B cell (primary cell): ENCODE measurements at regions not wholly inside any gene's neighbourhood (a gene's known extent, or its start where the extent isn't known, plus 50 kb on each side); places are given as distances from the start of the nearest gene placed in this dataset.

ENCODE experiments used
- ATAC-seq: fragments of 200-7000 bp; cut with Tn5 transposase; one replicate; pipeline ENCODE4 v1.10.0; 2021; ENCODE audit warnings: low read depth, mild to moderate bottlenecking, moderate number of reproducible peaks, moderate library complexity
- CTCF ChIA-PET: fragments of 350-600 bp; sonication (Branson Sonifier 250); formaldehyde crosslinking; loops from one replicate; lab custom pipeline; 2021; ENCODE audit warnings: antibody characterized with exemption, inconsistent platforms; lab: Charles Lee
- POLR2A ChIA-PET: fragments of 350-600 bp; sonication (Branson Sonifier 250); formaldehyde crosslinking; loops from one replicate; lab custom pipeline; 2021; ENCODE audit warnings: antibody characterized with exemption; lab: Charles Lee
- DNase-seq: peaks from one replicate; pipeline ENCODE4 v3.0.0; 2013
- H2AFZ ChIP-seq: 2 replicates; pipeline ENCODE4 v1.6.1; 2012; ENCODE audit warnings: mild to moderate bottlenecking, low read depth, low read length; ENCODE audit not compliant: insufficient read depth, poor library complexity, severe bottlenecking
- H3K27ac ChIP-seq, 2 donors: 1 replicate in 1 of 2; 2 replicates in 1 of 2; pipeline ENCODE4 v1.5.1; 2012 to 2013; ENCODE audit warnings: low read length in 2 of 2, mild to moderate bottlenecking in 2 of 2, moderate library complexity in 1 of 2
- H3K27me3 ChIP-seq, 4 experiments: fragments of 200-600 bp in 1 of 4; sonication (generic) in 1 of 4; replicated peaks in 1 of 4; 1 replicate in 2 of 4; 2 replicates in 2 of 4; pipeline versions ENCODE4 v1.6.1 to v1.7.0; 2013 to 2016; ENCODE audit warnings: low read length in 3 of 4, mild to moderate bottlenecking in 2 of 4, mixed read lengths in 1 of 4, moderate library complexity in 1 of 4; ENCODE audit not compliant: insufficient read depth in 4 of 4, control insufficient read depth in 3 of 4; ENCODE audit errors: control extremely low read depth in 1 of 4
- H3K36me3 ChIP-seq, 2 experiments: replicated peaks in 1 of 2; 1 replicate in 1 of 2; 2 replicates in 1 of 2; pipeline versions ENCODE4 v1.6.1 to v1.7.1; 2013; ENCODE audit warnings: low read length in 1 of 2; ENCODE audit not compliant: insufficient read depth in 2 of 2, control insufficient read depth in 1 of 2; ENCODE audit errors: control extremely low read depth in 1 of 2, extremely low read depth in 1 of 2
- H3K4me1 ChIP-seq, 2 donors: fragments of 200-600 bp in 1 of 2; sonication (generic) in 1 of 2; 1 replicate in 1 of 2; 2 replicates in 1 of 2; pipeline versions ENCODE4 v1.5.1 to v1.6.1; 2013 to 2017; ENCODE audit warnings: low read length in 2 of 2; ENCODE audit not compliant: control insufficient read depth in 2 of 2, insufficient read depth in 2 of 2
- H3K4me2 ChIP-seq: replicated peaks from 2 replicates; pipeline ENCODE3; 2012; ENCODE audit warnings: mild to moderate bottlenecking, low read depth, low read length; ENCODE audit not compliant: poor library complexity, severe bottlenecking
- H3K4me3 ChIP-seq, 5 experiments: fragments of 200-600 bp in 1 of 5; sonication (generic) in 1 of 5; 1 replicate in 3 of 5; 2 replicates in 2 of 5; pipeline versions ENCODE4 v1.5.1 to v1.7.0; 2011 to 2016; ENCODE audit warnings: low read length in 4 of 5, mild to moderate bottlenecking in 4 of 5, low read depth in 2 of 5, control low read depth in 1 of 5, moderate library complexity in 1 of 5; ENCODE audit not compliant: insufficient read depth in 1 of 5; ENCODE audit errors: control extremely low read depth in 1 of 5, extremely low read depth in 1 of 5
- H3K79me2 ChIP-seq: fragments of 200-600 bp; sonication (generic); one replicate; pipeline ENCODE4 v1.6.0; 2016; ENCODE audit warnings: low read length; ENCODE audit not compliant: control insufficient read depth, insufficient read depth
- H3K9ac ChIP-seq: fragments of 200-600 bp; sonication (generic); 2 replicates; pipeline ENCODE4 v1.6.1; 2017; ENCODE audit warnings: mild to moderate bottlenecking, low read length, moderate library complexity
- H3K9me3 ChIP-seq, 3 donors: one replicate each; pipeline versions ENCODE4 v1.6.1 to v1.7.1; 2013; ENCODE audit warnings: low read length in 2 of 3; ENCODE audit not compliant: control insufficient read depth in 2 of 3, insufficient read depth in 1 of 3; ENCODE audit errors: control extremely low read depth in 1 of 3
- H4K20me1 ChIP-seq: 2 replicates; pipeline ENCODE4 v1.6.0; 2012; ENCODE audit warnings: mild to moderate bottlenecking, low read length; ENCODE audit not compliant: insufficient read depth, control insufficient read depth, poor library complexity, severe bottlenecking
- H3K27ac Mint-ChIP-seq: one replicate; pipeline ENCODE4 v1.8.0; 2021; ENCODE audit warnings: mixed read lengths
- H3K27me3 Mint-ChIP-seq: one replicate; pipeline ENCODE4 v1.8.0; 2021; ENCODE audit warnings: mixed read lengths
- H3K4me1 Mint-ChIP-seq: one replicate; pipeline ENCODE4 v1.8.0; 2021; ENCODE audit warnings: mixed read lengths
- H3K4me3 Mint-ChIP-seq: one replicate; pipeline ENCODE4 v1.8.0; 2021; ENCODE audit warnings: mixed read lengths
- H3K9me3 Mint-ChIP-seq: one replicate; pipeline ENCODE4 v1.8.0; 2022; ENCODE audit warnings: mixed read lengths; ENCODE audit not compliant: insufficient read depth
- CTCF ChIP-seq: fragments of 200-600 bp; IDR thresholded peaks from one replicate; pipeline ENCODE4 v1.8.0; 2022; ENCODE audit warnings: antibody characterized with exemption, mild to moderate bottlenecking
- EZH2 ChIP-seq: IDR thresholded peaks from 2 replicates; pipeline ENCODE4 v1.6.1; 2012; ENCODE audit warnings: borderline replicate concordance, low read depth, mild to moderate bottlenecking, moderate library complexity, low read length; ENCODE audit not compliant: insufficient read depth, poor library complexity, severe bottlenecking
- WGBS: methylation state at CpG from one replicate; pipeline ENCODE4 v1.1.5; 2013; ENCODE audit warnings: missing lambda C conversion rate; ENCODE audit not compliant: insufficient coverage; 5-methylcytosine and 5-hydroxymethylcytosine counted together
- intact Hi-C: fragments of 100-400 bp; cut with micrococcal nuclease; formaldehyde crosslinking; loops from one replicate; pipeline ENCODE4 v1.10.0; 2022

GRCh38 chr11:45578316-45578715 is 87.1 kb downstream of the CHST1 start:
- intact Hi-C loops, result no loop called here
- ChIA-PET CTCF (no interaction called here), POLR2A (no interaction called here)
- Mint-ChIP-seq H3K9me3 (no peaks in the 10 kb centered on the region), H3K4me1 (no peaks in the 10 kb centered on the region), H3K4me3 (no peak overlapping the region), H3K27ac (no peak overlapping the region), H3K27me3 (peaks cover 48% of the 10 kb centered on the region)
- Histone ChIP-seq H3K27me3 (peaks cover 0 to 18% (median 0%) of the 10 kb centered on the region in 4 experiments), H3K4me2 (no peak overlapping the region), H4K20me1 (no peaks in the 10 kb centered on the region), H3K79me2 (no peaks in the 10 kb centered on the region), H3K4me3 (no peak overlapping the region), H3K27ac (no peak overlapping the region), H3K4me1 (no peaks in the 10 kb centered on the region), H3K36me3 (no peaks in the 10 kb centered on the region), H2AFZ (no peak overlapping the region), H3K9ac (no peak overlapping the region), H3K9me3 (peaks cover 0 to 3% (median 0%) of the 10 kb centered on the region in 3 donors)
- TF ChIP-seq EZH2 (no peak), CTCF (no peak)
- no peak for ATAC-seq
- no peak for DNase-seq
- WGBS, result 88% methylated on average over 1 of the region's 3 CpGs

- no peak overlapping the region for H3K27ac Mint-ChIP-seq
- Histone ChIP-seq H3K9ac (no peak overlapping the region), H3K4me2 (no peak overlapping the region), H3K4me3 (no peak overlapping the region), H3K27me3 (peaks cover 0 to 18% (median 0%) of the 10 kb centered on the region in 4 experiments), H3K36me3 (no peaks in the 10 kb centered on the region), H3K4me1 (no peaks in the 10 kb centered on the region), H3K9me3 (peaks cover 0 to 3% (median 0%) of the 10 kb centered on the region in 3 donors), H3K27ac (no peak overlapping the region), H3K79me2 (no peaks in the 10 kb centered on the region), H4K20me1 (no peaks in the 10 kb centered on the region), H2AFZ (no peak overlapping the region)
- intact Hi-C loops, result no loop called here
- H3K4me1 Mint-ChIP-seq, result no peaks in the 10 kb centered on the region
- ChIA-PET POLR2A (no interaction called here), CTCF (no interaction called here)
- H3K27me3 Mint-ChIP-seq, result peaks cover 51% of the 10 kb centered on the region
- TF ChIP-seq EZH2 (no peak), CTCF (no peak)
- H3K4me3 Mint-ChIP-seq, result no peak overlapping the region
- no peak for ATAC-seq
- DNase-seq, result no peak
- WGBS, result no CpG with 5 or more reads among the region's 4 CpGs
- H3K9me3 Mint-ChIP-seq, result no peaks in the 10 kb centered on the region
Observed at GRCh38 chr11:45577752-45578151, 87.7 kb downstream of the CHST1 start.
